Activated naive CD4-positive, alpha-beta T cell (primary cell): ENCODE measurements at regions not wholly inside any gene's neighbourhood (a gene's known extent, or its start where the extent isn't known, plus 50 kb on each side); places are given as distances from the start of the nearest gene placed in this dataset.
A peak's percentile ranks its signal among the peaks of the same experiment; 100 is the strongest.
"Not testable (repeated sequence)": the region's sequence is repeated elsewhere in the genome, so short reads cannot be mapped to it uniquely, and the experiment has no call there.

Experiments used
- DNase-seq, 4 experiments: peaks; one replicate each; lab custom pipeline; 2025; lab: John Stamatoyannopoulos, UW

- not testable (repeated sequence) for DNase-seq
Measured at GRCh38 chr10:38362514-38362913, 268.4 kb downstream of the ZNF37A start.

GRCh38 chr10:38364073-38364472 lies 269.9 kb downstream of the ZNF37A start:
- not testable (repeated sequence) for DNase-seq

- peak in 1 of 4 experiments; percentile 1 for DNase-seq
Measured at GRCh38 chr10:38365917-38366316, 271.8 kb downstream of the ZNF37A start.

- not testable (repeated sequence) for DNase-seq
Measured at GRCh38 chr10:38383800-38384199, 289.7 kb downstream of the ZNF37A start.

GRCh38 chr10:38386869-38387268 lies 292.7 kb downstream of the ZNF37A start:
- not testable (repeated sequence) for DNase-seq

GRCh38 chr10:38390725-38391124 lies 296.6 kb downstream of the ZNF37A start:
- DNase-seq: not testable (repeated sequence)

GRCh38 chr10:38395465-38395864 lies 301.3 kb downstream of the ZNF37A start:
- DNase-seq: not testable (repeated sequence)

GRCh38 chr10:38396178-38396954 lies 302.2 kb downstream of the ZNF37A start:
- DNase-seq: not testable (repeated sequence)

GRCh38 chr10:38401565-38401964 lies 307.4 kb downstream of the ZNF37A start:
- not testable (repeated sequence) for DNase-seq

- peak; percentile 66 to 86 (median 84) for DNase-seq
Measured at GRCh38 chr10:38402442-38403346, 308.6 kb downstream of the ZNF37A start.

GRCh38 chr10:38403347-38404117 lies 309.4 kb downstream of the ZNF37A start:
- not testable (repeated sequence) for DNase-seq

GRCh38 chr10:38423634-38424033 lies 329.5 kb downstream of the ZNF37A start:
- not testable (repeated sequence) for DNase-seq

GRCh38 chr10:38430242-38430641 lies 336.1 kb downstream of the ZNF37A start:
- DNase-seq: not testable (repeated sequence)

- not testable (repeated sequence) for DNase-seq
Measured at GRCh38 chr10:38437359-38437758, 343.2 kb downstream of the ZNF37A start.

- DNase-seq: not testable (repeated sequence)
Measured at GRCh38 chr10:38448614-38449355, 354.6 kb downstream of the ZNF37A start.

GRCh38 chr10:38449618-38450017 lies 355.5 kb downstream of the ZNF37A start:
- DNase-seq: not testable (repeated sequence)

- not testable (repeated sequence) for DNase-seq
Measured at GRCh38 chr10:38450372-38451057, 356.4 kb downstream of the ZNF37A start.

- DNase-seq: not testable (repeated sequence)
Measured at GRCh38 chr10:38451306-38451967, 357.3 kb downstream of the ZNF37A start.
